GM20000 (cell line): ENCODE measurements at regions not wholly inside any gene's neighbourhood (a gene's known extent, or its start where the extent isn't known, plus 50 kb on each side); places are given as distances from the start of the nearest gene placed in this dataset.

Experiments used
- DNase-seq: peaks from one replicate; pipeline ENCODE4 v3.0.0; 2012; ENCODE audit warnings: low spot score
- CTCF ChIP-seq: IDR thresholded peaks from 2 replicates; pipeline ENCODE4 v1.5.1; 2012; ENCODE audit warnings: mild to moderate bottlenecking, control low read depth; ENCODE audit errors: extremely low read depth, missing control alignments

- no peak for TF ChIP-seq CTCF
- DNase-seq, result no peak
Measured at GRCh38 chr6:2465336-2465735, 219.9 kb upstream of the GMDS start.

GRCh38 chr6:2464641-2465040 lies 219.2 kb upstream of the GMDS start:
- DNase-seq, result no peak
- no peak for TF ChIP-seq CTCF

GRCh38 chr6:2462831-2463230 lies 217.4 kb upstream of the GMDS start:
- no peak for TF ChIP-seq CTCF
- DNase-seq, result no peak

GRCh38 chr6:2460216-2460745 lies 214.9 kb upstream of the GMDS start:
- no peak for DNase-seq
- TF ChIP-seq CTCF, result no peak

GRCh38 chr6:2454180-2454579 lies 208.8 kb upstream of the GMDS start:
- no peak for TF ChIP-seq CTCF
- no peak for DNase-seq

- DNase-seq, result no peak
Measured at GRCh38 chr6:2450546-2450945, 205.1 kb upstream of the GMDS start.

GRCh38 chr6:2449572-2449940 lies 204.2 kb upstream of the GMDS start:
- no peak for TF ChIP-seq CTCF
- no peak for DNase-seq

More at GRCh38 chr6:2450546-2450945, 205.1 kb upstream of the GMDS start:
- TF ChIP-seq CTCF, result no peak
